ENCODE measurements at regions not wholly inside any gene's neighbourhood (a gene's known extent, or its start where the extent isn't known, plus 50 kb on each side); places are given as distances from the start of the nearest gene placed in this dataset.

- TF ChIP-seq, protein P1, sequence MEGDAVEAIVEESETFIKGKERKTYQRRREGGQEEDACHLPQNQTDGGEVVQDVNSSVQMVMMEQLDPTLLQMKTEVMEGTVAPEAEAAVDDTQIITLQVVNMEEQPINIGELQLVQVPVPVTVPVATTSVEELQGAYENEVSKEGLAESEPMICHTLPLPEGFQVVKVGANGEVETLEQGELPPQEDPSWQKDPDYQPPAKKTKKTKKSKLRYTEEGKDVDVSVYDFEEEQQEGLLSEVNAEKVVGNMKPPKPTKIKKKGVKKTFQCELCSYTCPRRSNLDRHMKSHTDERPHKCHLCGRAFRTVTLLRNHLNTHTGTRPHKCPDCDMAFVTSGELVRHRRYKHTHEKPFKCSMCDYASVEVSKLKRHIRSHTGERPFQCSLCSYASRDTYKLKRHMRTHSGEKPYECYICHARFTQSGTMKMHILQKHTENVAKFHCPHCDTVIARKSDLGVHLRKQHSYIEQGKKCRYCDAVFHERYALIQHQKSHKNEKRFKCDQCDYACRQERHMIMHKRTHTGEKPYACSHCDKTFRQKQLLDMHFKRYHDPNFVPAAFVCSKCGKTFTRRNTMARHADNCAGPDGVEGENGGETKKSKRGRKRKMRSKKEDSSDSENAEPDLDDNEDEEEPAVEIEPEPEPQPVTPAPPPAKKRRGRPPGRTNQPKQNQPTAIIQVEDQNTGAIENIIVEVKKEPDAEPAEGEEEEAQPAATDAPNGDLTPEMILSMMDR (IDR thresholded peaks at IDR 0.05; ENCODE audit: poor library complexity), result no peak
- TF ChIP-seq EZH2phosphoT487 (IDR thresholded peaks at IDR 0.05; ENCODE audit: low read depth, severe bottlenecking, unreplicated experiment), result no peak
Measured at GRCh38 chr12:93007544-93007943, 78.4 kb upstream of the EEA1 start.
